22Rv1 (cell line): ENCODE measurements at regions not wholly inside any gene's neighbourhood (a gene's known extent, or its start where the extent isn't known, plus 50 kb on each side); places are given as distances from the start of the nearest gene placed in this dataset.
A peak's percentile ranks its signal among the peaks of the same experiment; 100 is the strongest.

Experiments used
- H3K27ac ChIP-seq: fragments of 450-650 bp; 2 replicates; pipeline ENCODE4 v1.5.1; 2017
- CTCF ChIP-seq: fragments of 450-650 bp; IDR thresholded peaks from 2 replicates; pipeline ENCODE4 v1.5.1; 2017; ENCODE audit warnings: mild to moderate bottlenecking
- ZFX ChIP-seq: fragments of 450-650 bp; IDR thresholded peaks from 2 replicates; pipeline ENCODE4 v1.6.1; 2017; ENCODE audit warnings: antibody characterized with exemption, borderline replicate concordance

- TF ChIP-seq CTCF (no peak), ZFX (no peak)
- H3K27ac ChIP-seq, result no peak overlapping the region
Observed at GRCh38 chr4:134345244-134345643, 143.7 kb upstream of the PABPC4L start.

GRCh38 chr4:134343656-134344055, 142.1 kb upstream of the PABPC4L start:
- H3K27ac ChIP-seq, result no peak overlapping the region
- TF ChIP-seq ZFX, result no peak
- no peak for TF ChIP-seq CTCF

DNA sequence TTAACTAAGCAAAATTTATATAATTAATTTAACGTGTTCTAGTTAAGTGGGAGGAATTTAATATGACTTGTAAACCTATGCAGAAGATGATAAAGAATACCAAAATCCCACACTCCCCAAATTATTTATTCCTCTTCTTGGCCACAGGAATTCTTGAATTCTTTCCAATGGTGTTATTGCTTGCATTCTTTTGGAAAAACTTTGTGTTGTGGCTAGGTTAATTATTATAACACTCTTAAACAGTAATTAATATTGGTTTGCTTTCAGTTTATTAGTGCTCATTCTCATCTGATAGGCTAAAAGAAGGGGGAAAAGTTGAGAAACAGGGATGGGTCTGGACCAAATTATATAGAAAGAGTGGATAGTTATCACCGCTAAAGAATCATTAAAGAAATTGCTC, 141.5 kb upstream of the PABPC4L start:
- TF ChIP-seq CTCF, result no peak
- no peak for TF ChIP-seq ZFX
- H3K27ac ChIP-seq, result no peak overlapping the region

GRCh38 chr4:134337574-134337973, 136.0 kb upstream of the PABPC4L start:
- H3K27ac ChIP-seq, result no peak overlapping the region
- no peak for TF ChIP-seq ZFX
- TF ChIP-seq CTCF, result no peak

GRCh38 chr4:134328741-134329140, 127.2 kb upstream of the PABPC4L start:
- 0 out of 2 replicates have a peak overlapping the region, but pooled peaks have one; percentile 49 for H3K27ac ChIP-seq
- no peak for TF ChIP-seq CTCF
- TF ChIP-seq ZFX, result no peak

DNA sequence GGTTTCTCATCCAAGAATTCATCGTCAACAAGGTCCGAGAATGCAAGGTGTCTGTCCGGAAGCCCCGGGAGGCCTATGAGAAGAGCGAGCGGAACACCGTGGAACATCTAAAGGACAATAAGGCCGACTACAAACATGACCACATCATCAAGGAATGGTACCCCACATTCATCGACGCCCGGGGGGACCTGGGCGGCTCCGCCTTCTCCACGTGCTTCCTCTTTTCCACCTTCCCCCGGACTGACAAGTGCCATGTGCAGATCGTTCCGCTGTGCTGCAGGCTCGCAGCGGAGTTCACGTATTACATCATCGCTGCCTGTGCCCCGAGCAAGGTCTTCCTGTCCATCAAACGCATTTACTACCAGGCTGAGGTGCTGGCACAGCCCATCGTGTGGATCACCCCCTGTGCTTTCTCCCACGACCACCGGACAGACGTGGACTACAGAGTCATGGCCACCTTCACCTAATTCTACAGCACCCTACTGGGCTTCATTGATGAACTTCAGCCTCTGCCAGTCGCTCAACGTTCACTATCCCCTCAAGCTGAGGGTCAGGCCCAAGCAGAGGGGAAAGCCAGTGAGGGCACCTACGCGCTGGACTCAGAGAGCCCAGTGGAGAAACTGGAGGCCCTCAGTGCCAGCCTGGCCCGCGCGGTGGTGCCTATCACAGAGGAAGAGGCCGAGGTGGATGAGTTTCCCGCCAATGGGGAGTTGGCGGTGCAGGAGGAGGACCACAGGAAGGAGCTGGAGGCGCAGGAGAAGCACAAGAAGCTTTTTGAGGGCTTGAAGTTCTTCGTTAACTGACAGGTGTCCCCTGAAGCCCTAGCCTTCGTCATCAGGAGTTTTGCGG, 125.9 kb upstream of the PABPC4L start:
- H3K27ac ChIP-seq, result no peak overlapping the region

More for the DNA sequence above, 125.9 kb upstream of the PABPC4L start:
- TF ChIP-seq CTCF, result no peak
- TF ChIP-seq ZFX, result no peak
